Left colon (tissue), 2 donors: ENCODE measurements at regions not wholly inside any gene's neighbourhood (a gene's known extent, or its start where the extent isn't known, plus 50 kb on each side); places are given as distances from the start of the nearest gene placed in this dataset.
"Not testable (repeated sequence)": the region's sequence is repeated elsewhere in the genome, so short reads cannot be mapped to it uniquely, and the experiment has no call there.

Experiments
- ATAC-seq: fragments of 200-7000 bp; cut with Tn5 transposase; one replicate; pipeline ENCODE4 v1.9.1; 2020; ENCODE audit warnings: mild to moderate bottlenecking, moderate library complexity
- DNase-seq, 2 donors: peaks; one replicate each; pipeline ENCODE4 v3.0.0-alpha.2; 2020
- intact Hi-C, 2 donors: fragments of 100-400 bp; cut with DNase I in 1 of 2; cut with micrococcal nuclease in 1 of 2; formaldehyde crosslinking; loops; one replicate each; pipeline versions ENCODE4 v1.11.2 to v1.14.0; 2022; cut with DNase I, micrococcal nuclease
- donor health status: DM: no; HTN: no; CAD: no.
- donor health status: DM: yes; HTN: yes; CAD: no.

GRCh38 chr10:60629332-60629731 is 148.9 kb upstream of the CDK1 start:
- no peak for ATAC-seq
- DNase-seq, result no peak
- intact Hi-C loops, result no loop called here

- intact Hi-C loops, result no loop called here
- DNase-seq (no peak), ATAC-seq (peak; percentile 95)
Measured at GRCh38 chr10:60627778-60628748, 150.2 kb upstream of the CDK1 start.

GRCh38 chr10:60626037-60626436 is 152.2 kb upstream of the CDK1 start:
- intact Hi-C loops, result no loop called here
- no peak for DNase-seq
- no peak for ATAC-seq

GRCh38 chr10:60623627-60624026 is 154.7 kb upstream of the CDK1 start:
- DNase-seq (no peak), ATAC-seq (peak; percentile 62)
- intact Hi-C loops, result no loop called here

GRCh38 chr10:60621018-60621417 is 157.3 kb upstream of the CDK1 start:
- intact Hi-C loops, result no loop called here
- ATAC-seq, result no peak

GRCh38 chr10:60618861-60619260 is 159.4 kb upstream of the CDK1 start:
- intact Hi-C loops, result no loop called here
- no peak for ATAC-seq
- no peak for DNase-seq

More at GRCh38 chr10:60621018-60621417, 157.3 kb upstream of the CDK1 start:
- no peak for DNase-seq

- intact Hi-C loops, result no loop called here
- DNase-seq (no peak), ATAC-seq (no peak)
Measured at GRCh38 chr10:60615541-60615940, 162.7 kb upstream of the CDK1 start.

- ATAC-seq (no peak), DNase-seq (no peak)
- intact Hi-C loops, result no loop called here
Measured at GRCh38 chr10:60614363-60614762, 163.9 kb upstream of the CDK1 start.

- intact Hi-C loops, result no loop called here
- ATAC-seq, result no peak
- DNase-seq, result no peak
Measured at GRCh38 chr10:60613434-60613833, 164.8 kb upstream of the CDK1 start.

- ATAC-seq (peak; percentile 71), DNase-seq (no peak)
- intact Hi-C loops, result no loop called here
Measured at GRCh38 chr10:60611291-60611747, 167.0 kb upstream of the CDK1 start.

GRCh38 chr10:60607372-60607771 is 170.9 kb upstream of the CDK1 start:
- no peak for ATAC-seq
- no peak for DNase-seq
- intact Hi-C loops, result no loop called here

- ATAC-seq (peak; percentile 33), DNase-seq (no peak)
- intact Hi-C loops, result no loop called here
Measured at GRCh38 chr10:60606343-60607080, 171.8 kb upstream of the CDK1 start.

- intact Hi-C loops, result no loop called here
- DNase-seq (no peak), ATAC-seq (no peak)
Measured at GRCh38 chr10:60605476-60605875, 172.8 kb upstream of the CDK1 start.

GRCh38 chr10:60604342-60604741 is 173.9 kb upstream of the CDK1 start:
- intact Hi-C loops, result no loop called here
- ATAC-seq, result no peak
- no peak for DNase-seq

GRCh38 chr10:60597513-60597912 is 180.8 kb upstream of the CDK1 start:
- intact Hi-C loops, result no loop called here
- DNase-seq, result no peak
- no peak for ATAC-seq

GRCh38 chr10:60595852-60596251 is 182.4 kb upstream of the CDK1 start:
- no peak for DNase-seq
- ATAC-seq, result no peak
- intact Hi-C loops, result no loop called here

- intact Hi-C loops, result no loop called here
- ATAC-seq (no peak), DNase-seq (no peak)
Measured at GRCh38 chr10:60594476-60595051, 183.7 kb upstream of the CDK1 start.

- ATAC-seq (no peak), DNase-seq (no peak)
- intact Hi-C loops, result no loop called here
Measured at GRCh38 chr10:60591119-60591518, 187.2 kb upstream of the CDK1 start.

- intact Hi-C loops, result no loop called here
- ATAC-seq, result no peak
- DNase-seq, result no peak
Measured at GRCh38 chr10:60589376-60589775, 188.9 kb upstream of the CDK1 start.

GRCh38 chr10:60581782-60582181 is 192.1 kb upstream of the ANK3 start:
- DNase-seq, intact Hi-C loops: not testable (repeated sequence)

More at GRCh38 chr10:60581782-60582181, 192.1 kb upstream of the ANK3 start:
- not testable (repeated sequence) for ATAC-seq
